Calu3 (cell line): ENCODE measurements at regions not wholly inside any gene's neighbourhood (a gene's known extent, or its start where the extent isn't known, plus 50 kb on each side); places are given as distances from the start of the nearest gene placed in this dataset.

Experiments
- BruUV-seq: library from RNA; stranded (reverse); fragments of 400-500 nt; replicated peaks from 2 replicates; lab custom pipeline; 2021; lab: Mats Ljungman, UMichigan
- CTCF ChIA-PET: fragments of 300-600 bp; sonication (Branson Sonifier 250); formaldehyde crosslinking; loops from one replicate; lab custom pipeline; 2022; ENCODE audit warnings: antibody characterized with exemption; lab: Charles Lee
- DNase-seq: peaks from one replicate; pipeline ENCODE4 v3.0.0; 2022
- H3K27ac Mint-ChIP-seq: one replicate; pipeline ENCODE4 v1.8.0; 2022; ENCODE audit warnings: mixed read lengths; ENCODE audit not compliant: unreplicated experiment
- H3K27me3 Mint-ChIP-seq: one replicate; pipeline ENCODE4 v1.8.0; 2022; ENCODE audit warnings: mixed read lengths; ENCODE audit not compliant: unreplicated experiment
- H3K36me3 Mint-ChIP-seq: one replicate; pipeline ENCODE4 v1.8.0; 2022; ENCODE audit warnings: mild to moderate bottlenecking, moderate library complexity, mixed read lengths; ENCODE audit not compliant: insufficient read depth, unreplicated experiment
- H3K4me1 Mint-ChIP-seq: one replicate; pipeline ENCODE4 v1.8.0; 2022; ENCODE audit warnings: mild to moderate bottlenecking, low read depth, mixed read lengths; ENCODE audit not compliant: unreplicated experiment
- H3K4me3 Mint-ChIP-seq: one replicate; pipeline ENCODE4 v1.8.0; 2022; ENCODE audit warnings: mild to moderate bottlenecking, low read depth, moderate library complexity, mixed read lengths; ENCODE audit not compliant: unreplicated experiment
- H3K9me3 Mint-ChIP-seq: one replicate; pipeline ENCODE4 v1.8.0; 2022; ENCODE audit warnings: low read depth, mixed read lengths; ENCODE audit not compliant: unreplicated experiment
- intact Hi-C: fragments of 100-400 bp; cut with micrococcal nuclease; formaldehyde crosslinking; loops from one replicate; pipeline ENCODE4 v1.10.0; 2022; ENCODE audit not compliant: unreplicated experiment
- TF ChIP-seq, protein P1 (sequence below): fragments of 200-600 bp; IDR thresholded peaks from one replicate; pipeline ENCODE4 v1.8.0; 2022; ENCODE audit warnings: antibody characterized with exemption; ENCODE audit not compliant: unreplicated experiment

DNA sequence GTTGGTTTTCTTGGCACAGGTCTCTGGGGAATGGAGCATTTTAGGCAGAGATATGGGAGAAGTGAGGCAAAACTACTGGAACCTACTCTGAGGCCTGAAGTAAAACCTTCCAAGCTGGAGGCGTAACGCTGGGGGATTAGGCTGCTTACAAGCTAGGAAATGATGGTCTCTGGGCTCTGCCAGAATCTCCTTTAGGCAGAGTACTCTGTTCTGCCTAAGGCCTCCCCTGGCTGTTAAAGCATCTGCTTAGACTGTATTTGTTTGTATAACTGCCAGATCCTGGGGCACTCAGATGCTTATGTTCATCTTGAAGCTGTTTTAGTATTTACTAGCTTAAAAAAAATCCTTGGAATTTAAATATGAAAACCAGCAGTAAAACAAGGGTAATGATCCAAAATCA lies 822.2 kb downstream of the RPA4 start:
- Mint-ChIP-seq H3K4me3 (no peak overlapping the region), H3K27ac (no peak overlapping the region), H3K4me1 (no peaks in the 10 kb centered on the region), H3K36me3 (no peaks in the 10 kb centered on the region), H3K9me3 (no peaks in the 10 kb centered on the region), H3K27me3 (no peaks in the 10 kb centered on the region)
- TF ChIP-seq, protein P1, sequence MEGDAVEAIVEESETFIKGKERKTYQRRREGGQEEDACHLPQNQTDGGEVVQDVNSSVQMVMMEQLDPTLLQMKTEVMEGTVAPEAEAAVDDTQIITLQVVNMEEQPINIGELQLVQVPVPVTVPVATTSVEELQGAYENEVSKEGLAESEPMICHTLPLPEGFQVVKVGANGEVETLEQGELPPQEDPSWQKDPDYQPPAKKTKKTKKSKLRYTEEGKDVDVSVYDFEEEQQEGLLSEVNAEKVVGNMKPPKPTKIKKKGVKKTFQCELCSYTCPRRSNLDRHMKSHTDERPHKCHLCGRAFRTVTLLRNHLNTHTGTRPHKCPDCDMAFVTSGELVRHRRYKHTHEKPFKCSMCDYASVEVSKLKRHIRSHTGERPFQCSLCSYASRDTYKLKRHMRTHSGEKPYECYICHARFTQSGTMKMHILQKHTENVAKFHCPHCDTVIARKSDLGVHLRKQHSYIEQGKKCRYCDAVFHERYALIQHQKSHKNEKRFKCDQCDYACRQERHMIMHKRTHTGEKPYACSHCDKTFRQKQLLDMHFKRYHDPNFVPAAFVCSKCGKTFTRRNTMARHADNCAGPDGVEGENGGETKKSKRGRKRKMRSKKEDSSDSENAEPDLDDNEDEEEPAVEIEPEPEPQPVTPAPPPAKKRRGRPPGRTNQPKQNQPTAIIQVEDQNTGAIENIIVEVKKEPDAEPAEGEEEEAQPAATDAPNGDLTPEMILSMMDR, result no peak
- DNase-seq, result no peak
- CTCF ChIA-PET, result no interaction called here
- intact Hi-C loops, result no loop called here
- BruUV-seq, result no TSS peak

DNA sequence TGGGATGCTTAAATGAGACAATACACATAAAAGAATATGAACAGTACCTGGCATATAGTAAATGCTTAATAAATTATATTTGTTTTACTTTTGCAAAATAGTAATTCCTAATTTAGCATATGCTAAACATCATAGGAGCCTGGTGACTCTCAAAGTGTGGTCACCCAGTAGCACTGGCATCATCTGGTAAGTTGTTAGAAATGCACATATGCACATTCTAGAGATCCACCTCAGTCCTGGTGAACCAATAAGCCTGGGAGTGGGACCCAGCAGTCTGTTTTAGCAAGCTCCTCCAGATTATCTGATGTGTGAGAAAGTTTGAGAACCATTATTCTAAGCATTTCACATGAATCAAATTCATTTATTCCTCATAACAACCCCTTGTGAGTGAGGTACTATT lies 830.4 kb downstream of the RPA4 start:
- Mint-ChIP-seq H3K4me3 (no peak overlapping the region), H3K9me3 (no peaks in the 10 kb centered on the region), H3K36me3 (no peaks in the 10 kb centered on the region), H3K27ac (no peak overlapping the region), H3K4me1 (no peaks in the 10 kb centered on the region), H3K27me3 (no peaks in the 10 kb centered on the region)
- CTCF ChIA-PET, result no interaction called here
- no peak for DNase-seq
- TF ChIP-seq, protein P1, result no peak
- no TSS peak for BruUV-seq
- intact Hi-C loops, result no loop called here

DNA sequence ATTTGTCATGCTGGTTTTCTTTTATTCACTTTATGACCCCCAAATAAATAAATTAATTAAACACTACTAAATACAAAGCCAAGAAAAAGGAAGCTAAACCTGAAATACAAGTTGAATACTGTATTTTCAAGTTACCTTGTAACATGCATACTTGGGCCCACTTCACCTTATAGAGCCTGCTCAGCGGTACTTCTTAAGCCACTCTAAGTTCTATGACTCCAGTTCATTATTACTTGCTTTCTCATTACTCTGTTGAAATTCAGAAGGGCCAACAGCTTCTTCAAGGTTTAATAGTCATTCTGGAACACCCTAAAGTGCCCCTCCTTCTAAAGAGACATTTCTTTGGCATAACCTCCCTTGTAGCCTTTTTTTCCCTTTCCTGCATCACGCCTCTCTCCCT lies 844.5 kb downstream of the RPA4 start:
- TF ChIP-seq, protein P1, result no peak
- H3K36me3 Mint-ChIP-seq, result no peaks in the 10 kb centered on the region
- intact Hi-C loops, result no loop called here
- H3K9me3 Mint-ChIP-seq, result peaks cover 3% of the 10 kb centered on the region
- H3K27ac Mint-ChIP-seq, result no peak overlapping the region
- H3K27me3 Mint-ChIP-seq, result no peaks in the 10 kb centered on the region
- H3K4me1 Mint-ChIP-seq, result no peaks in the 10 kb centered on the region
- no peak for DNase-seq
- CTCF ChIA-PET, result no interaction called here
- H3K4me3 Mint-ChIP-seq, result no peak overlapping the region
- no TSS peak for BruUV-seq

DNA sequence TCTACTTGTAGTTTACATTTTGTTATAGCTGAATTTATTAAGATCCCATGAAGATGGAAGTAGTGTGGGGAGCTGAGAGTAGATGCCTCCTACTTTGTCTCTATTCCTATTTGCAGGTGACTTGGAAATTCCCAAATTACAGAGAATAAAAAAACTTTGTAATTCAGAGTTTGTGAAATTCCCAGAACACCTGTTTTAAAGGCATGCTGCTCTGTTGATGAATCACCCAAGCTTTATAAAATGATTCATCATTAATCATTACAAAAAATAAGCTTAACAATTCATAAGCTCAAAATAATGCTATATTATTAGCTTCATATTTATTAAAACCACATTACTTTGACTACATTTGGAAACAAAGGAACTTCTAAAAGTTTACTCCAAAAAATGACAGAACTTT lies 856.3 kb downstream of the RPA4 start:
- BruUV-seq, result no TSS peak
- no peak overlapping the region for H3K4me3 Mint-ChIP-seq
- TF ChIP-seq, protein P1, result no peak
- CTCF ChIA-PET, result interaction anchor here (0.7 kb wide), 1 partner anchor 1348 kb away, joined by 4 read pairs; no protein-coding TSS in a partner anchor
- H3K36me3 Mint-ChIP-seq, result no peaks in the 10 kb centered on the region
- peaks cover 6% of the 10 kb centered on the region for H3K9me3 Mint-ChIP-seq
- H3K4me1 Mint-ChIP-seq, result peaks cover 26% of the 10 kb centered on the region
- intact Hi-C loops, result no loop called here
- no peak overlapping the region for H3K27ac Mint-ChIP-seq
- DNase-seq, result no peak
- H3K27me3 Mint-ChIP-seq, result peaks cover under 1% of the 10 kb centered on the region

DNA sequence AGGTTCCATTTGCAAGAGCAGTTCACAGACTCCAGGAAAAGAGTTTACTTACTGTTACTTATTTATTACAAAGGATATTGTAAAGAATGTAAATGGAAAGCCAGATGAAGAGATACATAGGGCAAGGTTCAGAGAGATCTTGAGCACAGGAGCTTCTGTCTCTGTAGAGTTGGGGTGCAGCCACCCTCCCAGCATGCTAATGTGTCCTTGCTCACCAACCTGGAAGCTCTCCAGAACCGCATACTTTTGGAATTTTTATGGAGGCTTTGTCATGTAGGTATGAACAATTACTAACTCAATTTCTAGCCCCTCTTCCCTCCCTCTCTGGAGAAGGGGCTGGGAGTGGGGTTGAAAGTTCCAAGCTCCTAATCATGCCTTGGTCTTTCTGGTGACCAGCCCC lies 857.2 kb downstream of the RPA4 start:
- TF ChIP-seq, protein P1, result no peak
- Mint-ChIP-seq H3K27me3 (peaks cover 9% of the 10 kb centered on the region), H3K27ac (no peak overlapping the region), H3K4me3 (no peak overlapping the region), H3K4me1 (peaks cover 26% of the 10 kb centered on the region), H3K36me3 (no peaks in the 10 kb centered on the region), H3K9me3 (peaks cover 6% of the 10 kb centered on the region)
- CTCF ChIA-PET, result no interaction called here
- BruUV-seq, result no TSS peak
- intact Hi-C loops, result no loop called here
- no peak for DNase-seq
